Astrocyte of the spinal cord (primary cell): ENCODE measurements at regions not wholly inside any gene's neighbourhood (a gene's known extent, or its start where the extent isn't known, plus 50 kb on each side); places are given as distances from the start of the nearest gene placed in this dataset.

ENCODE experiments used
- DNase-seq: peaks from one replicate; pipeline ENCODE4 v3.0.0; 2011; ENCODE audit warnings: low read depth, low spot score
- H3K4me3 ChIP-seq: 2 replicates; pipeline ENCODE4 v1.5.1; 2011; ENCODE audit warnings: low read depth, mild to moderate bottlenecking, low read length, moderate library complexity
- CTCF ChIP-seq: IDR thresholded peaks from 2 replicates; pipeline ENCODE4 v1.5.1; 2012; ENCODE audit warnings: low read depth, mild to moderate bottlenecking, low read length, inconsistent platforms
- in situ Hi-C: cut with HindIII; loops from 2 replicates; pipeline ENCODE4 v1.10.0; 2017; ENCODE audit warnings: low sequenced_read_pairs

GRCh38 chr5:157999696-158000095 is 140.8 kb upstream of the CLINT1 start:
- no peak overlapping the region for H3K4me3 ChIP-seq
- in situ Hi-C loops: no loop called here
- DNase-seq: no peak
- no peak for TF ChIP-seq CTCF

GRCh38 chr5:157997991-157998504 is 139.1 kb upstream of the CLINT1 start:
- in situ Hi-C loops: no loop called here
- no peak for TF ChIP-seq CTCF
- DNase-seq: peak; percentile 14
- no peak overlapping the region for H3K4me3 ChIP-seq

- no peak overlapping the region for H3K4me3 ChIP-seq
- DNase-seq: peak; percentile 36
- peak; percentile 72 for TF ChIP-seq CTCF
- in situ Hi-C loops: no loop called here
Measured at GRCh38 chr5:157994906-157995519, 136.1 kb upstream of the CLINT1 start.

- in situ Hi-C loops: no loop called here
- no peak for TF ChIP-seq CTCF
- H3K4me3 ChIP-seq: no peak overlapping the region
- DNase-seq: peak; percentile 4
Measured at GRCh38 chr5:157993986-157994691, 135.2 kb upstream of the CLINT1 start.

- no peak overlapping the region for H3K4me3 ChIP-seq
- TF ChIP-seq CTCF: no peak
- in situ Hi-C loops: no loop called here
- DNase-seq: no peak
Measured at GRCh38 chr5:157993201-157993600, 134.3 kb upstream of the CLINT1 start.

- no peak for TF ChIP-seq CTCF
- no peak overlapping the region for H3K4me3 ChIP-seq
- in situ Hi-C loops: no loop called here
- DNase-seq: no peak
Measured at GRCh38 chr5:157990583-157991181, 131.7 kb upstream of the CLINT1 start.
